Epithelial cell of proximal tubule (primary cell): ENCODE measurements at regions not wholly inside any gene's neighbourhood (a gene's known extent, or its start where the extent isn't known, plus 50 kb on each side); places are given as distances from the start of the nearest gene placed in this dataset.

ENCODE experiments used
- DNase-seq: peaks from one replicate; pipeline ENCODE4 v3.0.0-alpha.2; 2011; ENCODE audit warnings: low read depth
- H3K4me3 ChIP-seq: 2 replicates; pipeline ENCODE4 v1.5.1; 2011; ENCODE audit warnings: low read depth, mild to moderate bottlenecking, low read length
- TF ChIP-seq, protein P1 (sequence below): conservative IDR thresholded peaks from 2 replicates; pipeline ENCODE4 v1.5.1; 2012; ENCODE audit warnings: low read depth, mild to moderate bottlenecking, low read length

DNA sequence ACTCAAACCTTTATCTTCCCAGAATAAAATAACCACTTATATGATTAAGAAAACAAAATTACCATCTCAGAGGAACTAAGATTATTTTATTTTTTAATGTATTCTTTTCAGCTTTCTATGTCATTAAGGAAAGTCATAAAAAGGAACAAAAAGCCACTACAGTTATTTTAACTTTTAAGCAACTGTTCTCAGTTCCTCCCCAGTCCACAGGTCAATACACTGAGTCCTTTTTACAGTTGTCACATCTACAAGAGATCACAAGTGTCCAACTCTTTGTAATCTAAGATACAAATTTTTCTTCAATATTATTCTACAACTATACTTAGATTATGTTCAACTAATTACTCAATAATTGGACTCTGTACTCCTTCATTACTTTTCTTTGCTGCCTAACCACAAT lies 782.8 kb upstream of the ACO1 start:
- TF ChIP-seq, protein P1, sequence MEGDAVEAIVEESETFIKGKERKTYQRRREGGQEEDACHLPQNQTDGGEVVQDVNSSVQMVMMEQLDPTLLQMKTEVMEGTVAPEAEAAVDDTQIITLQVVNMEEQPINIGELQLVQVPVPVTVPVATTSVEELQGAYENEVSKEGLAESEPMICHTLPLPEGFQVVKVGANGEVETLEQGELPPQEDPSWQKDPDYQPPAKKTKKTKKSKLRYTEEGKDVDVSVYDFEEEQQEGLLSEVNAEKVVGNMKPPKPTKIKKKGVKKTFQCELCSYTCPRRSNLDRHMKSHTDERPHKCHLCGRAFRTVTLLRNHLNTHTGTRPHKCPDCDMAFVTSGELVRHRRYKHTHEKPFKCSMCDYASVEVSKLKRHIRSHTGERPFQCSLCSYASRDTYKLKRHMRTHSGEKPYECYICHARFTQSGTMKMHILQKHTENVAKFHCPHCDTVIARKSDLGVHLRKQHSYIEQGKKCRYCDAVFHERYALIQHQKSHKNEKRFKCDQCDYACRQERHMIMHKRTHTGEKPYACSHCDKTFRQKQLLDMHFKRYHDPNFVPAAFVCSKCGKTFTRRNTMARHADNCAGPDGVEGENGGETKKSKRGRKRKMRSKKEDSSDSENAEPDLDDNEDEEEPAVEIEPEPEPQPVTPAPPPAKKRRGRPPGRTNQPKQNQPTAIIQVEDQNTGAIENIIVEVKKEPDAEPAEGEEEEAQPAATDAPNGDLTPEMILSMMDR: no peak
- no peak for DNase-seq
- no peak overlapping the region for H3K4me3 ChIP-seq

- no peak for DNase-seq
- no peak overlapping the region for H3K4me3 ChIP-seq
- TF ChIP-seq, protein P1: no peak
These were observed 779.9 kb upstream of the ACO1 start for GRCh38 chr9:31604531-31604930.

- TF ChIP-seq, protein P1: no peak
These were observed 779.3 kb upstream of the ACO1 start for GRCh38 chr9:31605164-31605563.

GRCh38 chr9:31606678-31607077 lies 777.8 kb upstream of the ACO1 start:
- TF ChIP-seq, protein P1: no peak
- no peak overlapping the region for H3K4me3 ChIP-seq
- no peak for DNase-seq

More at GRCh38 chr9:31605164-31605563, 779.3 kb upstream of the ACO1 start:
- H3K4me3 ChIP-seq: no peak overlapping the region
- no peak for DNase-seq

- TF ChIP-seq, protein P1: no peak
- H3K4me3 ChIP-seq: no peak overlapping the region
- no peak for DNase-seq
These were observed 776.0 kb upstream of the ACO1 start for GRCh38 chr9:31608416-31608815.

- DNase-seq: no peak
- TF ChIP-seq, protein P1: no peak
- H3K4me3 ChIP-seq: no peak overlapping the region
These were observed 775.6 kb upstream of the ACO1 start for GRCh38 chr9:31608881-31609280.

- TF ChIP-seq, protein P1: no peak
- no peak overlapping the region for H3K4me3 ChIP-seq
- DNase-seq: no peak
These were observed 772.0 kb upstream of the ACO1 start for GRCh38 chr9:31612336-31613030.
